Body of pancreas (tissue), 4 donors: ENCODE measurements at regions not wholly inside any gene's neighbourhood (a gene's known extent, or its start where the extent isn't known, plus 50 kb on each side); places are given as distances from the start of the nearest gene placed in this dataset.

Experiments used
- ATAC-seq: fragments of 150-250 bp; one replicate; pipeline ENCODE4 v1.9.1; 2016
- DNase-seq, 4 donors: peaks; one replicate each; pipeline ENCODE4 v3.0.0-alpha.2; 2019
- H3K27ac ChIP-seq, 4 donors: fragments of 200-600 bp; sonication (generic); 1 replicate in 3 of 4; 2 replicates in 1 of 4; pipeline versions ENCODE4 v1.5.1 to v1.6.1; 2016 to 2019; ENCODE audit warnings: mild to moderate bottlenecking in 1 of 4, mixed read lengths in 1 of 4, moderate library complexity in 1 of 4
- H3K27me3 ChIP-seq, 2 donors: fragments of 200-600 bp; sonication (generic); one replicate each; pipeline ENCODE4 v1.6.0; 2016; ENCODE audit warnings: mild to moderate bottlenecking in 1 of 2
- H3K36me3 ChIP-seq, 2 donors: fragments of 200-600 bp; sonication (generic); replicated peaks in 1 of 2; 2 replicates each; pipeline ENCODE4 v1.5.1; 2016; ENCODE audit warnings: low read depth in 2 of 2; ENCODE audit not compliant: insufficient read depth in 1 of 2
- H3K4me1 ChIP-seq: fragments of 200-600 bp; sonication (generic); one replicate; pipeline ENCODE4 v1.6.0; 2016
- H3K4me3 ChIP-seq, 2 donors: fragments of 200-600 bp; sonication (generic); 1 replicate in 1 of 2; 2 replicates in 1 of 2; pipeline ENCODE4 v1.5.1; 2016 to 2019
- H3K9me3 ChIP-seq, 3 donors: fragments of 200-600 bp; sonication (generic); 1 replicate in 2 of 3; 2 replicates in 1 of 3; pipeline ENCODE4 v1.5.1; 2016
- POLR2A ChIP-seq, 3 donors: fragments of 450-650 bp; IDR thresholded peaks; one replicate each; pipeline ENCODE4 v1.6.1; 2016; ENCODE audit warnings: antibody characterized with exemption in 3 of 3, mild to moderate bottlenecking in 2 of 3
- WGBS, 2 donors: methylation state at CpG; one replicate each; pipeline ENCODE4 v1.1.5; 2017; 5-methylcytosine and 5-hydroxymethylcytosine counted together
- intact Hi-C: fragments of 100-400 bp; cut with DNase I; formaldehyde crosslinking; loops from one replicate; pipeline ENCODE4 v1.15.1; 2023
- TF ChIP-seq, protein P1 (sequence below), 7 experiments: fragments of 450-650 bp in 4 of 7; fragments of 200-600 bp in 3 of 7; sonication (generic) in 3 of 7; IDR thresholded peaks; one replicate each; pipeline ENCODE4 v1.5.1; 2016 to 2019; ENCODE audit warnings: antibody characterized with exemption in 7 of 7

DNA sequence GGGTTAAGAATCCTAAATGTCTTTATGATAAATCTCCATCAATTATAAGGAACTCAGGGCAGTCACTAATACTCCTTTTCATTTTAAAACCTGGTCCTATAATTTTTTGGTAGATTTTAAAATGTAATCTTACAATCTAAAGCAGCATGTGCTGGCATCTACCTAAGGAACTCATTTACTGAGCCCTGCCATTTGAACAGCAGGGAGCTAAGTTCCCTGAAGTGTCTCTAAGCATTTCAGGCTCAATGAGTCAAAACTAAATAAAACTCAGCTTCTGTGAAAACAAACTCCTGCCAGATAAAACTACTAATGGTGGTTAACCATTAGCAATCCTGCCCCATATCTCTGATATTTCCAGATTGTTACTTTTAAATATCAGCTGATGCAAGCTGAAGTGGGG is 1371.8 kb upstream of the PRMT6 start:
- H3K9me3 ChIP-seq = no peaks in the 10 kb centered on the region
- H3K27me3 ChIP-seq = no peaks in the 10 kb centered on the region
- H3K36me3 ChIP-seq = no peaks in the 10 kb centered on the region
- TF ChIP-seq, protein P1, sequence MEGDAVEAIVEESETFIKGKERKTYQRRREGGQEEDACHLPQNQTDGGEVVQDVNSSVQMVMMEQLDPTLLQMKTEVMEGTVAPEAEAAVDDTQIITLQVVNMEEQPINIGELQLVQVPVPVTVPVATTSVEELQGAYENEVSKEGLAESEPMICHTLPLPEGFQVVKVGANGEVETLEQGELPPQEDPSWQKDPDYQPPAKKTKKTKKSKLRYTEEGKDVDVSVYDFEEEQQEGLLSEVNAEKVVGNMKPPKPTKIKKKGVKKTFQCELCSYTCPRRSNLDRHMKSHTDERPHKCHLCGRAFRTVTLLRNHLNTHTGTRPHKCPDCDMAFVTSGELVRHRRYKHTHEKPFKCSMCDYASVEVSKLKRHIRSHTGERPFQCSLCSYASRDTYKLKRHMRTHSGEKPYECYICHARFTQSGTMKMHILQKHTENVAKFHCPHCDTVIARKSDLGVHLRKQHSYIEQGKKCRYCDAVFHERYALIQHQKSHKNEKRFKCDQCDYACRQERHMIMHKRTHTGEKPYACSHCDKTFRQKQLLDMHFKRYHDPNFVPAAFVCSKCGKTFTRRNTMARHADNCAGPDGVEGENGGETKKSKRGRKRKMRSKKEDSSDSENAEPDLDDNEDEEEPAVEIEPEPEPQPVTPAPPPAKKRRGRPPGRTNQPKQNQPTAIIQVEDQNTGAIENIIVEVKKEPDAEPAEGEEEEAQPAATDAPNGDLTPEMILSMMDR (IDR thresholded peaks at IDR 0.05) = no peak
- TF ChIP-seq POLR2A (IDR thresholded peaks at IDR 0.05) = no peak
- no peak overlapping the region for H3K4me3 ChIP-seq
- no peak for DNase-seq
- H3K4me1 ChIP-seq = no peaks in the 10 kb centered on the region
- no peak overlapping the region for H3K27ac ChIP-seq
- no peak for ATAC-seq
- intact Hi-C loops = no loop called here

DNA sequence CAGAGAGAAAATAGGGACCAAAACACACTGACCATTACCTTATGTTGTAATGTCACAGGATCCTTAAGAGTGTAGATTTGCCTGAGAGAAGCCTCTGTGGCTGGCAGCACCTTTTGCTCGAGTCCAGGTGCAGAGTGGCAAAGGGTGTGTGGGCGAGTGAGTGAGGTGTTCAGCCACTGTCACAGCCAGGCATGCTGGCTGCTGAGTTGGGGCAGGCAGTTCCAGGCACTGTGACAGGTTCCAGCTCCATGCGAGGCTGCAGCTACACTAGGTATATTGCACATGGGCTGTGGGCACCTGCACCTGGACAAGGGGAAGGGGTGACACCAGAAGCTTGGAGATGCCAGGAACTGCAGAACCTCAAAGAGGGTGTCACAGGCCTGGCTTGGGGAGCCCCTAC is 1370.4 kb upstream of the PRMT6 start:
- 22 to 51% methylated on average over 3 of the region's 3 CpGs for WGBS, 2 donors
- intact Hi-C loops = no loop called here
- Histone ChIP-seq H3K4me1 (no peaks in the 10 kb centered on the region), H3K9me3 (no peaks in the 10 kb centered on the region), H3K36me3 (no peaks in the 10 kb centered on the region), H3K27me3 (no peaks in the 10 kb centered on the region), H3K4me3 (no peak overlapping the region), H3K27ac (no peak overlapping the region)
- DNase-seq = no peak
- no peak for ATAC-seq
- TF ChIP-seq, protein P1 (IDR thresholded peaks at IDR 0.05) = no peak
- TF ChIP-seq POLR2A (IDR thresholded peaks at IDR 0.05) = no peak

DNA sequence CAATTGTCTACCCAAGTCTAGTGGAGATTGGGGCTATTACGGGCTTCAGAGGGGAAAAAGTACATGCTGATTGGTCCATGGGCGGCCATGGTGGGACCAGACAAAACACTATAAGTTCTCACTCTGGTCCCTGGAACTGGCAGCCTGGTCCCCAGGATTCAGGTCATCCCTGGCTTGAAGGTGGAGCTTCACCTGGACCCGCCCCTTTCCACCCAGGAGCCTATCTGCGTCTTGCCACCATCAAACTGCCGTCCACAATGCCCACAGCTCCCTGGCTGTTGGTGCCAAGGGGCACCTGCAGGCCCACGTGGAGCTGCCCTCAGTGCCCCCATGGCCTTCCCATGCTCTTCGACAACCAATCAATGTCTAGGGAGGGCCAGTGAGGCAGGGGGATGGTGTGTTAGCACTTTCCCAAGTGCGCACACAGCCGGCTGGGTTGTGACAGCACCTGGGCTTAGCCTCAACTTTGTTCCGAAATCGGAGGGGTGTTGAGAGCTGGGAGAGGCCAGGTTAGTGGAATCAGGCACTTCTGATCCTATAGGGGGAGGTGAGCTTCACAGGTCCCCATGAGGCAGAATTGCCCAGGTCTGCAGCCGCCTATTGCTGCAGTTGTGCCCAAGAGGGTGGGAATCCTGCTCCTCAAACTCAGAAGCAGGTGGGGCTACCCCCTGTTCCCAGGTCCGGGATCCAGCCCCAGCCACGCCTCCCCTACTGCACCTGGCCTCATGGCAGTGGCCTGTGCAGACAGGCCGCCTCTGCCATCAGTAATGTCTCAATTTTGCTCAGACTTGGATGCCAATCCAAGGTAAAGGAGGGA is 1369.4 kb upstream of the PRMT6 start:
- H3K4me1 ChIP-seq = no peaks in the 10 kb centered on the region
- DNase-seq (no peak), ATAC-seq (no peak)
- no peak overlapping the region for H3K27ac ChIP-seq
- no peak overlapping the region for H3K4me3 ChIP-seq
- 71 to 78% methylated on average over 5 to 15 of the region's 15 CpGs for WGBS, 2 donors
- H3K36me3 ChIP-seq = no peaks in the 10 kb centered on the region
- H3K9me3 ChIP-seq = no peaks in the 10 kb centered on the region
- H3K27me3 ChIP-seq = no peaks in the 10 kb centered on the region
- intact Hi-C loops = no loop called here
- TF ChIP-seq POLR2A (IDR thresholded peaks at IDR 0.05) = no peak
- TF ChIP-seq, protein P1 (IDR thresholded peaks at IDR 0.05) = no peak

DNA sequence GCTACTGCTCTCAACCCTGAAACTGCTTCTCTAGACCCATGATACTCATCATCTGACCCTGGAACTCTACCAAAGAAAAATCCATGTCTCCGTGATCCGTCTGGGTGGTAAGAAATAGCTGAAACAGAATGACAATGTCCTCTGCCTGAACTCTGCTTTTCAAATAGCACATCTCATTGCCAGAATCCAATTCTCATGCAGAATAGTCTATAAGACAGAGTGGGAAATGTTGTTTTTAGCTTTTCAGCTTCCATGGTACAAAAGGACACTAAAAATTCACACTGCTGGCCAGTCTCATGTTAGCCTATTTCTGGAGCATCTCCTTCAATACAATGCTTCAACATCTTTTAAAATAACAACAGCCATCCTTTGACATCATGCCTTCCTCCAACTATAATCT is 1355.8 kb upstream of the PRMT6 start:
- Histone ChIP-seq H3K9me3 (no peaks in the 10 kb centered on the region), H3K27ac (no peak overlapping the region), H3K4me3 (no peak overlapping the region), H3K36me3 (no peaks in the 10 kb centered on the region), H3K27me3 (no peaks in the 10 kb centered on the region), H3K4me1 (no peaks in the 10 kb centered on the region)
- 43 to 45% methylated on average over 2 of the region's 2 CpGs for WGBS, 2 donors
- no peak for DNase-seq
- TF ChIP-seq, protein P1 (IDR thresholded peaks at IDR 0.05) = no peak
- TF ChIP-seq POLR2A (IDR thresholded peaks at IDR 0.05) = no peak
- intact Hi-C loops = no loop called here
- no peak for ATAC-seq

DNA sequence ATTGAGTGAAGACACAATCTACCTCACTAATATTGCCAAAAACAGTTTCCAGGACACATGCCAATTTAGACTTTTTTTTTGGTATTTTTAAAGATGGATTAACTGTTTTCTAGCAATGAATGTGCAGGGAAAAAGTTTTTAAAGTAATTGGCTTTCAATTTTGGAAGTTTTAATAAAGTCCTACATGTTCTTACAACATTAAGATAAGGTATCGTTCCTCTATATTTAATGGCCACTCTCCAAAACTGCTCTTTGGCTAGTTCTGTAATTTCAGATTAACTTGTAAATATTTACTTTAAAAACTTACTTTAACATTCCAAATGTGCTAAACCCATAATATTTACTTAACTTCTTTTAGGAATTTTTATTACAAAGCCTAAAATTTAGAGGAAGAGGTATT is 1332.2 kb upstream of the PRMT6 start:
- whole genome bisulfite sequencing, 2 donors = 10 to 13% methylated on average over 1 of the region's 1 CpG
- TF ChIP-seq POLR2A (IDR thresholded peaks at IDR 0.05) = no peak
- TF ChIP-seq, protein P1 (IDR thresholded peaks at IDR 0.05) = no peak
- no peaks in the 10 kb centered on the region for H3K36me3 ChIP-seq
- H3K27ac ChIP-seq = no peak overlapping the region
- no peak for ATAC-seq
- peaks cover 10% of the 10 kb centered on the region for H3K4me1 ChIP-seq
- intact Hi-C loops = no loop called here
- H3K27me3 ChIP-seq = no peaks in the 10 kb centered on the region
- no peak for DNase-seq
- H3K4me3 ChIP-seq = no peak overlapping the region
- H3K9me3 ChIP-seq = no peaks in the 10 kb centered on the region
